Left cardiac atrium (tissue), 4 donors: ENCODE measurements at regions not wholly inside any gene's neighbourhood (a gene's known extent, or its start where the extent isn't known, plus 50 kb on each side); places are given as distances from the start of the nearest gene placed in this dataset.
"Not testable (repeated sequence)": the region's sequence is repeated elsewhere in the genome, so short reads cannot be mapped to it uniquely, and the experiment has no call there.

Experiments used
- ATAC-seq, 2 donors: fragments of 200-7000 bp; cut with Tn5 transposase; one replicate each; pipeline ENCODE4 v1.9.1; 2020; ENCODE audit warnings: mild to moderate bottlenecking in 2 of 2, moderate library complexity in 2 of 2
- DNase-seq: peaks from one replicate; pipeline ENCODE4 v3.0.0-alpha.2; 2020
- intact Hi-C, 2 donors: fragments of 100-400 bp; cut with DNase I; formaldehyde crosslinking; loops; one replicate each; pipeline versions ENCODE4 v1.14.1 to v1.15.1; 2022 to 2023
- donor health status: DM: no; HTN: yes; CAD: no.
- donor health status: DM: no; HTN: yes; CAD: no; lungs with severe emphysema.
- donor health status: DM: yes; HTN: yes; CAD: no.
- donor health status: Dilated cardiomyopathy.

- no peak for DNase-seq
- no peak for ATAC-seq
- intact Hi-C loops = no loop called here
These were observed 144.7 kb upstream of the UST start for GRCh38 chr6:148602136-148602535.

- intact Hi-C loops = no loop called here
- no peak for ATAC-seq
- DNase-seq = no peak
These were observed 138.5 kb upstream of the UST start for GRCh38 chr6:148608199-148608951.

- DNase-seq = peak; percentile 76
- peak; percentile 95 to 96 for ATAC-seq
- intact Hi-C loops = no loop called here
These were observed 135.6 kb upstream of the UST start for GRCh38 chr6:148611213-148611612.

- DNase-seq = no peak
- peak in 1 of 2 donors; percentile 19 for ATAC-seq
- intact Hi-C loops = no loop called here
These were observed 134.8 kb upstream of the UST start for GRCh38 chr6:148612043-148612442.

- no peak for DNase-seq
- intact Hi-C loops = no loop called here
- ATAC-seq = no peak
These were observed 132.2 kb upstream of the UST start for GRCh38 chr6:148614602-148615001.

GRCh38 chr6:148616841-148617240 lies 130.0 kb upstream of the UST start:
- DNase-seq (no peak), ATAC-seq (no peak)
- intact Hi-C loops = no loop called here

GRCh38 chr6:148617530-148617929 lies 129.3 kb upstream of the UST start:
- intact Hi-C loops = no loop called here
- no peak for ATAC-seq
- DNase-seq = no peak

GRCh38 chr6:148619891-148620290 lies 126.9 kb upstream of the UST start:
- DNase-seq = no peak
- intact Hi-C loops = no loop called here
- ATAC-seq = no peak

- DNase-seq = no peak
- intact Hi-C loops = no loop called here
- ATAC-seq = no peak
These were observed 126.1 kb upstream of the UST start for GRCh38 chr6:148620579-148621298.

GRCh38 chr6:148625609-148626008 lies 121.2 kb upstream of the UST start:
- intact Hi-C loops = no loop called here
- ATAC-seq (no peak), DNase-seq (no peak)

- DNase-seq (no peak), ATAC-seq (no peak)
- intact Hi-C loops = no loop called here
These were observed 118.6 kb upstream of the UST start for GRCh38 chr6:148628251-148628650.

GRCh38 chr6:148629181-148629580 lies 117.6 kb upstream of the UST start:
- ATAC-seq (no peak), DNase-seq (no peak)
- intact Hi-C loops = no loop called here

- DNase-seq = no peak
- intact Hi-C loops = no loop called here
- ATAC-seq = no peak
These were observed 117.0 kb upstream of the UST start for GRCh38 chr6:148629592-148630465.

- intact Hi-C loops = no loop called here
- DNase-seq (no peak), ATAC-seq (no peak)
These were observed 111.6 kb upstream of the UST start for GRCh38 chr6:148635070-148635743.

- ATAC-seq, intact Hi-C loops, DNase-seq: not testable (repeated sequence)
These were observed 105.0 kb upstream of the UST start for GRCh38 chr6:148641836-148642235.

- intact Hi-C loops = not testable (repeated sequence)
These were observed 103.6 kb upstream of the UST start for GRCh38 chr6:148643208-148643607.

GRCh38 chr6:148645049-148645448 lies 101.8 kb upstream of the UST start:
- intact Hi-C loops, ATAC-seq, DNase-seq: not testable (repeated sequence)

More at GRCh38 chr6:148643208-148643607, 103.6 kb upstream of the UST start:
- DNase-seq, ATAC-seq: not testable (repeated sequence)

- intact Hi-C loops = no loop called here
- DNase-seq (no peak), ATAC-seq (no peak)
These were observed 97.9 kb upstream of the UST start for GRCh38 chr6:148648754-148649453.
